ENCODE measurements at regions not wholly inside any gene's neighbourhood (a gene's known extent, or its start where the extent isn't known, plus 50 kb on each side); places are given as distances from the start of the nearest gene placed in this dataset.
"Not testable (repeated sequence)": the region's sequence is repeated elsewhere in the genome, so short reads cannot be mapped to it uniquely, and the experiment has no call there.

DNA sequence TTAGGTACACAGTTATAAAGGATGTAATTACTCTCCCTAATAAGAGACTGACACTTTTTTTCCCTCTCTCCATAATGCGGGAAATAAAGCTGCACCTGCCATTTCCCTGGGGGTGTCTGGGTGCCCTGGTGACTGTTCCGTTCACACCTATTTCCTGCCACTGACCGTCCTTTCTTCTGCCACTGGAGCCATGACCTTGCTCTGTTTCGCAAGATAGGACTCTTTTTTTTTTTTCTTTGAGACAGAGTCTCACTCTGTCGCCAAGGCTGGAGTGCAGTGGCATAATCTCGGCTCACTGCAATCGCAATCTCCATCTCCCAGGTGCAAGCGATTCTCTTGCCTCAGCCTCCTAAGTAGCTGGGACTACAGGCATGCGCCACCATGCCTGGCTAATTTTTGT is 66.1 kb upstream of the SERBP1 start:
- no peak overlapping the region for H3K27ac ChIP-seq
- TF ChIP-seq CTCF (IDR thresholded peaks at IDR 0.05) (no peak), ZFX (IDR thresholded peaks at IDR 0.05; ENCODE audit: borderline replicate concordance) (no peak)

DNA sequence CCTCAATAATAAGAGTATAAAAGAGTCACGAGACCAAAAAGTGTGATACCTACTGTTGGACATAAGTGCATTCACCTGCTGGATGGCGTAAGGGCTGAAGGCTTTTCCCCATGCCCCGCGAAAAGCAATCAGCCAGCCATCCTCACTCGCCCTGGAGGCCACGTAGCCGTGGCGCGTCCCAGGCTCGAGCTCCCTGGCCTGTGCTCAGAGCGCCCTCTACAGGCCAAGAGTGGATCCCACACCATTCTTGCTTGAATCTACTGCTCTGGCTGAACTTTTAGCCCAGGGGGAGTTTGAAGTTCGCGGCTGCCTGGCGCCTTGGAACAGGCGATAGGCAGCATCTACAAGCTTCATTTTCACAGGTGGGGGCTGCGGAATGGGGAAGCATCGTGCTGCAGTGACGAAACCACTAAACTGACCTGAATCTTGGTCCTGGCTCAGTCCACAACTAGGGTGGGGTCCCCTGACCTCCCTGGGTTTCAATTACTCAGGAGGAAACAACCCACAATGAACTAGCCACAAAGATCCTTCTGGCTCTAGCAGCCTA is 70.3 kb upstream of the SERBP1 start:
- H3K27ac ChIP-seq = no peak overlapping the region
- TF ChIP-seq CTCF (IDR thresholded peaks at IDR 0.05) = peak; percentile 98
- no peak for TF ChIP-seq ZFX (IDR thresholded peaks at IDR 0.05; ENCODE audit: borderline replicate concordance)

DNA sequence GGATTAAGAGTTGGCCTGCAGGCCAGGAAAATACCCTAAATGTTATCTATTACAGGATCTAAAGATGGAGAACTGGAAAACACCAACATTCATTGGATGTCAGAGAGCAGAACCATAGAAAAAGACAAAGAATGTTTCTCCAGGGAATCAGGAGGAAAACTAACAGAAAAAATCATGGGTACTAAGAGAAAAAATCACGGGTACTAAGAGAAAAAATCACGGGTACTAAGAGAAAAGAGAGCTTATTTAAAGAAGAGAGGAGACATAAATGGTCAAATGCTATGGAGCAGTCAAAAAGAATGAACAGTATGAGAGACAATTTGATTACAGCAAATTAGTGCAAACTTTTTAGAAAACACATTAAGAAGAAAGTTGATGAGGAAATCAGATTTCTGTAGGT is 73.8 kb upstream of the SERBP1 start:
- no peak overlapping the region for H3K27ac ChIP-seq
- TF ChIP-seq ZFX (IDR thresholded peaks at IDR 0.05; ENCODE audit: borderline replicate concordance) (no peak), CTCF (IDR thresholded peaks at IDR 0.05) (no peak)

DNA sequence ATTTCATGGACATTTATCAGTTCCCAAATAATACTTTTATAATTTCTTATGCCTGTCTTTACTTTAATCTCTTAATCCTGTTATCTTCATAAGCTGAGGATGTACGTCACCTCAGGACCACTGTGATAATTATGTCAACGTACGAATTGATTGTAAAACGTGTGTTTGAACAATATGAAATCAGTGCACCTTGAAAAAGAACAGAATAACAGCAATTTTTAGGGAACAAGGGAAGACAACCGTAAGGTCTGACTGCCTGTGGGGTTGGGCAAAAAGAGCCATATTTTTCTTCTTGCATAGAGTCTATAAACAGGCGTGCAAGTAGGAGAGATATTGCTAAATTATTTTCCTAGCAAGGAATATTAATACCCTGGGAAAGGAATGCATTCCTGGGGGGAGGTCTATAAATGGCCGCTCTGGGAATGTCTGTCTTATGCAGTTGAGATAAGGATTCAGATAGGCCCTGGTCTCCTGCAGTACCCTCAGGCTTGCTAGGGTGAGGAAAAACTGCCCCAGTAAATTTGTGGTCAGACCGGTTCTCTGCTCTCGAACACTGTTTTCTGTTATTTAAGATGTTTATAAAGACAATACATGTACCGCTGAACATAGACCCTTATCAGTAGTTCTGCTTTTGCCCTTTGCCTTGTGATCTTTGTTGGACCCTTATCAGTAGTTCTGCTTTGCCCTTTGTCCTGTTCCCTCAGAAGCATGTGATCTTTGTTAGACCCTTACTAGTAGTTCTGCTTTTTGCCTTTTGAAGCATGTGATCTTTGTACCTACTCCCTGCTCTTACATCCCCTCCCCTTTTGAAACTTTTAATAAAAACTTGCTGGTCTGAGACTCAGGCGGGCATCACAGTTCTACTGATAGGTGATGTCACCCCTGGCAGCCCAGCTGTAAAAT is 83.4 kb upstream of the SERBP1 start:
- H3K27ac ChIP-seq = not testable (repeated sequence)

GRCh38 chr1:67514300-67514699 is 84.1 kb upstream of the SERBP1 start:
- TF ChIP-seq ZFX (IDR thresholded peaks at IDR 0.05; ENCODE audit: borderline replicate concordance) = no peak
- TF ChIP-seq CTCF (IDR thresholded peaks at IDR 0.05) = no peak
- H3K27ac ChIP-seq = no peak overlapping the region

- no peak overlapping the region for H3K27ac ChIP-seq
- TF ChIP-seq ZFX (IDR thresholded peaks at IDR 0.05; ENCODE audit: borderline replicate concordance) (no peak), CTCF (IDR thresholded peaks at IDR 0.05) (no peak)
These were observed 84.6 kb upstream of the SERBP1 start for GRCh38 chr1:67514786-67515185.

DNA sequence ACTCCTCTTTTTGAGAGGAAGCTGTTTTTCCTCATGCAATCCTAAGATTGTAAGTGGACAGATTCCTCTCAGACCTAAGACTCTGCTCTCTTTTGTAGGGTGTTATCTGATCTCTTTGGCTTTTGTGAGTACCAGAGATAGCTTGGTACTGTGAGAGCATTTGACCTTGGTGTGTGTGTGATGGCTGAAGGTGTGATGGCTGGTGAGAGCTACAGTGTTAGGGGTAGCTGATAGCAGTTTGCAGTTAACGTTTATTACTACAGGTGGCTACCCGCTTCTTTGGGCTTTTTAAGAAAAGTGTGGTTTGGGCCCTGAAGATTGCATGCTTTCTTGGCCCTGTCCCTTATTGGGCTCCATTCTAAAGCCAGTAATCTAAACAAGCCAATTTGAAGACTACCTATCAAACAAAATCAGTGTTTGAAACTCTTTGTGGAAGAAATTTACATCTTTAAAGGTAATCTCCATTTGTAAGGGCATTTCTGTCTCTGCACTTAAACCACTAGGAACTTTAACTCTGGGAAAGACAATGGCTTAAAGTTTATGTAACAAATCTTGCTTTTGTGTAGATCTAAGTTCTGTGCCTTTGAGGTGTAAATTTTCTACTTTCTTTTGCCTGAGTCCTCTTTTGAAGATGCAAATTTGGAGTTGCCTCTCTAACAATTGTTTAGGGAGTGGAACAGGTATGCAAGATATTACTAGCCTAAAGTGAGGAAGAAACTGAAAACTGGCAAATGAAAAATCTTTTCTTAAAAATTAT is 85.3 kb upstream of the SERBP1 start:
- no peak overlapping the region for H3K27ac ChIP-seq
- no peak for TF ChIP-seq ZFX (IDR thresholded peaks at IDR 0.05; ENCODE audit: borderline replicate concordance)
- TF ChIP-seq CTCF (IDR thresholded peaks at IDR 0.05) = no peak
